Uterus (tissue), 3 donors: ENCODE measurements at regions not wholly inside any gene's neighbourhood (a gene's known extent, or its start where the extent isn't known, plus 50 kb on each side); places are given as distances from the start of the nearest gene placed in this dataset.

Source experiments
- DNase-seq, 2 donors: peaks; one replicate each; pipeline ENCODE4 v3.0.0-alpha.2; 2019 to 2020
- H3K27ac ChIP-seq, 2 donors: fragments of 200-600 bp; sonication (generic); 1 replicate in 1 of 2; 2 replicates in 1 of 2; pipeline ENCODE4 v1.5.1; 2016 to 2018
- H3K27me3 ChIP-seq, 2 donors: fragments of 200-600 bp; sonication (generic); one replicate each; pipeline ENCODE4 v1.5.1; 2018 to 2019; ENCODE audit warnings: control low read depth in 1 of 2
- H3K36me3 ChIP-seq, 2 donors: fragments of 200-600 bp; sonication (generic); one replicate each; pipeline ENCODE4 v1.5.1; 2019; ENCODE audit warnings: control low read depth in 1 of 2
- H3K4me1 ChIP-seq, 2 donors: fragments of 200-600 bp; sonication (generic); one replicate each; pipeline ENCODE4 v1.5.1; 2018 to 2019; ENCODE audit warnings: control low read depth in 1 of 2
- H3K4me3 ChIP-seq, 2 donors: fragments of 200-600 bp; sonication (generic); 1 replicate in 1 of 2; 2 replicates in 1 of 2; pipeline ENCODE4 v1.5.1; 2018 to 2019; ENCODE audit warnings: mild to moderate bottlenecking in 1 of 2
- H3K9me3 ChIP-seq, 2 donors: fragments of 200-600 bp; sonication (generic); one replicate each; pipeline ENCODE4 v1.5.1; 2019; ENCODE audit warnings: control low read depth in 1 of 2
- POLR2A ChIP-seq, 2 donors: fragments of 450-650 bp; IDR thresholded peaks; one replicate each; pipeline ENCODE4 v1.6.1; 2016; ENCODE audit warnings: antibody characterized with exemption in 2 of 2, mild to moderate bottlenecking in 1 of 2, moderate library complexity in 1 of 2
- intact Hi-C: fragments of 100-400 bp; cut with DNase I; formaldehyde crosslinking; loops from one replicate; pipeline ENCODE4 v1.15.1; 2023; ENCODE audit warnings: low total_unique reads
- TF ChIP-seq, protein P1 (sequence below), 4 experiments: fragments of 200-600 bp in 2 of 4; fragments of 450-650 bp in 2 of 4; sonication (generic) in 2 of 4; IDR thresholded peaks; one replicate each; pipeline ENCODE4 v1.5.1; 2016 to 2019; ENCODE audit warnings: antibody characterized with exemption in 4 of 4, mild to moderate bottlenecking in 2 of 4, moderate library complexity in 1 of 4
- donor health status: DM: yes; HTN: yes; CAD: no.

DNA sequence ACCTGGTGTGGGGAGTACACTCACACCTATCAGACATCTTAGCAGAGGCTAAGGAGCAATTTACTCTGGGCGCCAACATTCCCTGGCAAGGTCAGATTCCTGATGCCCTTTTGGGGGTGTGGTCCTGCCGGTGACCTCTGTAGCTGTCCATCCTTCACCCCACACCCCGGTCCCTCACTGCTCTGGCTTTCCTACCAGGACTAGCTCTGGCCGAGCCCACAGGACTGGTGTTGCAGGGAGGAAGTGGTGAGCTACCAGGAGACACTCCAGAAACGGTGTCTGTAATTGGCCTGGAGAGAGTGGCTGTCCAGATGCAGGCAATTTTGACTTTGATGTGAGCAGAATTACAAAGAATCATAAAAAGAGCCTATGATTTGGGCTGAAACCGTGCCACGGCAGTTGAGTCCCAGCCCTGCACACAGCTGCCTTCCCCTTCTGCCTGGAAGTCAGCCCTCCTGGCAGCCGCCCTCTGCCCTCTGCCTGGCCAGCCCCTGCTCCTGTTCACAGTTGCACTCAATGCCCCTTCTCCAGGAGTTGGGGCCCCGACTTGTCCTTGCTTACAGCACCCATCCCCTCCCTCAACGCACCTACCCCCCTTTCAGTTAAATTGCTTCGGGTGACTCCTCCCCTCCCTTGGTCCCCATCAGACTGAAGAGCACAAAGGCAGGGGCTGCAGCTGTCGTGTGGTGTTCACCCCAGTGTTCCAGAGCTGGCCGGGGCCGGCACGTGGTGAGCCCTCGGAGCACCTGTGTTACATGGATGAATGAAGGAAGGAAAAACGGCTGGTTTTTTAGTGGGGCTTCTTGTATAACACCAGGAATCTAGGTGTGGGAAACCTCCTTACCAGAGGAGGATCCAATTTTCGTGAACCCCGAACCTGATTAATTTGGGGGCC is 80.2 kb upstream of the TPM1 start:
- no peaks in the 10 kb centered on the region for H3K27me3 ChIP-seq
- H3K4me1 ChIP-seq, result no peaks in the 10 kb centered on the region
- intact Hi-C loops, result no loop called here
- TF ChIP-seq, protein P1, sequence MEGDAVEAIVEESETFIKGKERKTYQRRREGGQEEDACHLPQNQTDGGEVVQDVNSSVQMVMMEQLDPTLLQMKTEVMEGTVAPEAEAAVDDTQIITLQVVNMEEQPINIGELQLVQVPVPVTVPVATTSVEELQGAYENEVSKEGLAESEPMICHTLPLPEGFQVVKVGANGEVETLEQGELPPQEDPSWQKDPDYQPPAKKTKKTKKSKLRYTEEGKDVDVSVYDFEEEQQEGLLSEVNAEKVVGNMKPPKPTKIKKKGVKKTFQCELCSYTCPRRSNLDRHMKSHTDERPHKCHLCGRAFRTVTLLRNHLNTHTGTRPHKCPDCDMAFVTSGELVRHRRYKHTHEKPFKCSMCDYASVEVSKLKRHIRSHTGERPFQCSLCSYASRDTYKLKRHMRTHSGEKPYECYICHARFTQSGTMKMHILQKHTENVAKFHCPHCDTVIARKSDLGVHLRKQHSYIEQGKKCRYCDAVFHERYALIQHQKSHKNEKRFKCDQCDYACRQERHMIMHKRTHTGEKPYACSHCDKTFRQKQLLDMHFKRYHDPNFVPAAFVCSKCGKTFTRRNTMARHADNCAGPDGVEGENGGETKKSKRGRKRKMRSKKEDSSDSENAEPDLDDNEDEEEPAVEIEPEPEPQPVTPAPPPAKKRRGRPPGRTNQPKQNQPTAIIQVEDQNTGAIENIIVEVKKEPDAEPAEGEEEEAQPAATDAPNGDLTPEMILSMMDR (IDR thresholded peaks at IDR 0.05), result no peak
- TF ChIP-seq POLR2A (IDR thresholded peaks at IDR 0.05), result no peak
- no peak for DNase-seq
- H3K4me3 ChIP-seq, result no peak overlapping the region
- no peaks in the 10 kb centered on the region for H3K36me3 ChIP-seq
- no peak overlapping the region for H3K27ac ChIP-seq
- no peaks in the 10 kb centered on the region for H3K9me3 ChIP-seq

DNA sequence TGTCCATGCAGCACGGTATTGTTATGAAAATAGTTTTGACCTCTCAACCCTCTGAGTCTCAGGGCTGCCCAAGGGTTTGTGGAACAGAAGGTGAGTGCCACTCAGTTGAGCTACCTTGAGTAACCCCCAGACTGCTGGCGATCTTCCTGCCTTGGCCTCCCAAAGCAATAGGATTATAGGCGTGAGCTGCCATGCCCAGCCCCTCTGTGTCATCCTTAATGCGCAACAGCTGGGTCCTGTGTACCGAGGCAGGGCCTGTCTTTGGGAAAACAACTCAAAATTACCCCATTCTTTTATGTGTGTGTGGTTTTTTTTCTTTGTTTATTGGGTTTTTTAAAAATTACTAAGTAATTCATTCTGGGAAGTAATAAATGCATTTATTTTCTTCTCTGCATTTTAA is 78.3 kb upstream of the TPM1 start:
- H3K27ac ChIP-seq, result no peak overlapping the region
- no peaks in the 10 kb centered on the region for H3K36me3 ChIP-seq
- H3K27me3 ChIP-seq, result no peaks in the 10 kb centered on the region
- TF ChIP-seq, protein P1 (IDR thresholded peaks at IDR 0.05), result no peak
- TF ChIP-seq POLR2A (IDR thresholded peaks at IDR 0.05), result no peak
- intact Hi-C loops, result no loop called here
- no peaks in the 10 kb centered on the region for H3K9me3 ChIP-seq
- no peak overlapping the region for H3K4me3 ChIP-seq
- H3K4me1 ChIP-seq, result no peaks in the 10 kb centered on the region
- DNase-seq, result no peak

DNA sequence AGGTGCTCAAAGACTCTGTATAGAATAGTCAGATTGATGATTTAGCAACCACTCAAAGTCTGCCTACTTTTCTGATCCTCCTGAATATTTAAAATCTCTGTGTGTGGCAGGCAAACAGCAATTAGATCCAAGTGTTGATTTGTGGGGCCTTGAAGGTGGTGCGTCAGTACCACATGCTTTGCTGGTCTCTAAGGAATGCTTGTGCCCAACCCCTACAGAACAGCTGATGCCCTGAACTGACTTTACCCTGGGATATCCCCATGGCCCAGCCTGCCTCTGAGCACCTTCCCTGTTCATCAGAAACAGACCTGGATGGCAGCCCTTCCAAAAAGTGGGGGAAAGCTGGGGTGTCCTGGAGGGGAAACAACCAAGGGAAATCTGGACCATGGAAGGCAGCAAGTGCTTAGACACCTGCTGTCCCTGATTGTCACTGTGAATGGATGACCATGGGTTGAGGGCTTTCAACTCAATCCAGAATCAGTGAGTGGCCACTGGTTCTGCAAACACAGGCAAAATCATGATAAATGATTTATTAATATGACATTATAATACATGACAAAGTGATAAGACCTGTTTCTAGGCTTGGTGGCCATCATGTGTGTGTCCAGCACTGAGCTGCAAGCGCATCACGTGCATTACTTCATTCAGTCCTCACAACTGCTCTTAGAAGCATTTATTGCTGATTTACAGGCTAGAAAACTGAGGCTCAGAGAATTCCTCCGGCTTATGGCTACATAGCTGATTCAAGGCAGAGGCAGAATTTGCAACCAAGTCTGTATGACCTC is 76.1 kb upstream of the TPM1 start:
- intact Hi-C loops, result no loop called here
- no peaks in the 10 kb centered on the region for H3K9me3 ChIP-seq
- no peak for TF ChIP-seq POLR2A (IDR thresholded peaks at IDR 0.05)
- TF ChIP-seq, protein P1 (IDR thresholded peaks at IDR 0.05), result no peak
- H3K36me3 ChIP-seq, result no peaks in the 10 kb centered on the region
- H3K4me1 ChIP-seq, result no peaks in the 10 kb centered on the region
- no peak overlapping the region for H3K4me3 ChIP-seq
- no peak for DNase-seq
- H3K27me3 ChIP-seq, result no peaks in the 10 kb centered on the region
- no peak overlapping the region for H3K27ac ChIP-seq

DNA sequence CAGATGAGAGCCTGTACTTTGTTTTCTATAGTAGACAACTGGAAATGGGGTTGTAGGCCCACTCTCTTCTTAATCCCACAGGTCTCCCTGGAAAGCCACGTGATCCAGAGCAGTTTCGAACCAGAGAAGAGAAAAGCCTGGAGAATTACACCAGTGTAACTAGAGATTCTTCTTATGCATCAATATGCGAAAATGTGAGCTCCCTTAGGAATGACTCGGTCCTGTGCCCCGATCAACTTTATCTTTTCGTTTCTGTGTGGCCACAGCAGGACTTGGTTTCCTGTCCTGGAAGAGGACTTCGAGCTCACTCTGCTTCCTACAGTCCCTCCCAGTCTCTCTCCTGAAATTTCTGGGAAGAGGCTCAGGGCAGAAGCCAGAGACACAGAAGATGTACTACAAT is 73.8 kb upstream of the TPM1 start:
- intact Hi-C loops, result no loop called here
- no peak overlapping the region for H3K27ac ChIP-seq
- no peaks in the 10 kb centered on the region for H3K9me3 ChIP-seq
- TF ChIP-seq, protein P1 (IDR thresholded peaks at IDR 0.05), result no peak
- TF ChIP-seq POLR2A (IDR thresholded peaks at IDR 0.05), result no peak
- H3K4me3 ChIP-seq, result no peak overlapping the region
- no peaks in the 10 kb centered on the region for H3K4me1 ChIP-seq
- no peak for DNase-seq
- no peaks in the 10 kb centered on the region for H3K36me3 ChIP-seq
- H3K27me3 ChIP-seq, result no peaks in the 10 kb centered on the region
